H54 (cell line): ENCODE measurements at regions not wholly inside any gene's neighbourhood (a gene's known extent, or its start where the extent isn't known, plus 50 kb on each side); places are given as distances from the start of the nearest gene placed in this dataset.
A peak's percentile ranks its signal among the peaks of the same experiment; 100 is the strongest.
"Not testable (repeated sequence)": the region's sequence is repeated elsewhere in the genome, so short reads cannot be mapped to it uniquely, and the experiment has no call there.

ENCODE experiments used
- DNase-seq: peaks from one replicate; pipeline ENCODE4 v3.0.0; 2011; ENCODE audit warnings: low spot score, mixed read lengths; ENCODE audit not compliant: insufficient read length
- FAIRE-seq: peaks from 3 replicates; lab custom pipeline; 2011; peaks lifted over from hg19 to GRCh38; lab: Jason Lieb, UNC
- POLR2A ChIP-seq: IDR thresholded peaks from 2 replicates; pipeline ENCODE4 v1.6.1; 2011; ENCODE audit warnings: low read depth, mild to moderate bottlenecking, low read length

GRCh38 chr17:22301353-22301745, 609.0 kb downstream of the KCNJ18 start:
- DNase-seq = no peak
- no peak for FAIRE-seq
- TF ChIP-seq POLR2A = no peak

- TF ChIP-seq POLR2A = no peak
- DNase-seq (no peak), FAIRE-seq (no peak)
Measured at GRCh38 chr17:22303096-22303495, 610.8 kb downstream of the KCNJ18 start.

GRCh38 chr17:22303865-22304264, 611.5 kb downstream of the KCNJ18 start:
- no peak for DNase-seq
- TF ChIP-seq POLR2A = no peak
- FAIRE-seq = no peak

- TF ChIP-seq POLR2A = no peak
- no peak for FAIRE-seq
- DNase-seq = no peak
Measured at GRCh38 chr17:22304667-22305303, 612.5 kb downstream of the KCNJ18 start.

- DNase-seq = no peak
- no peak for FAIRE-seq
- TF ChIP-seq POLR2A = no peak
Measured at GRCh38 chr17:22305356-22306071, 613.2 kb downstream of the KCNJ18 start.

- FAIRE-seq, DNase-seq: not testable (repeated sequence)
Measured at GRCh38 chr17:22310292-22310691, 618.0 kb downstream of the KCNJ18 start.

- no peak for TF ChIP-seq POLR2A
- DNase-seq (peak; percentile 23), FAIRE-seq (no peak)
Measured at GRCh38 chr17:22310717-22311686, 618.7 kb downstream of the KCNJ18 start.

- not testable (repeated sequence) for FAIRE-seq, DNase-seq
Measured at GRCh38 chr17:22321001-22321400, 628.7 kb downstream of the KCNJ18 start.

DNA sequence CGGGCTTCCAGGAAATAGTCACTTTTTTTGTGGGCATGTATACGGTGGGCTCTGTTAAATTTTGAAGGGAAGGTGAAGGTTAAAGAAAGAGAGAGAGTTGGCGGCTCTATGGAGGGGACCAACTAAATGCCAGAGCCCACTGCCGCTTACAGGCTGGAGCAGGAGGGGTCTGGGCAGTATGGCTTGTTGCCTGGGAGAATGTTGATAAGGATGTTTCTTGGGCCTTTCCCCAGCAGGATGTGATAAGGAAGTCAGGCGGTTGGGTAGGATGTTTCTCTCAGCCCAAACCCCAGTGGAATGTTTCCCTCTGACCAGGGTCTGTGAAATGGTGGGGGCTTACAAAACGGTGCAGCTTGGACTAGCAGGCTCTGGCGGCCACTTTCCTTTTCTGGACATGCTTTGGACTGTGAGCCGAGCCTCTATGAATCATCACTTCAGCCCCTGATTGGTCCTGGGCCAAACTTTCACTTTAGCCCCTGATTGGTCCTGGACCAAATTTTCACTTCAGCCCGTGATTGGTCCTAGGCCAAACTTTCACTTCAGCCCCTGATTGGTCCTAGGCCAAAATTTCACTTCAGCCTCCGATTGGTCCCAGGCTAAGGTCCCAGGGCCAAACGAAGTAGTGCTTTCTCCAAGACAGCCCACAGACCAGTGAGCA, 630.7 kb downstream of the KCNJ18 start:
- not testable (repeated sequence) for FAIRE-seq, DNase-seq

- FAIRE-seq = no peak
- no peak for DNase-seq
- TF ChIP-seq POLR2A = no peak
Measured at GRCh38 chr17:22337467-22337866, 645.1 kb downstream of the KCNJ18 start.

GRCh38 chr17:22356603-22357002, 664.3 kb downstream of the KCNJ18 start:
- not testable (repeated sequence) for DNase-seq, FAIRE-seq

DNA sequence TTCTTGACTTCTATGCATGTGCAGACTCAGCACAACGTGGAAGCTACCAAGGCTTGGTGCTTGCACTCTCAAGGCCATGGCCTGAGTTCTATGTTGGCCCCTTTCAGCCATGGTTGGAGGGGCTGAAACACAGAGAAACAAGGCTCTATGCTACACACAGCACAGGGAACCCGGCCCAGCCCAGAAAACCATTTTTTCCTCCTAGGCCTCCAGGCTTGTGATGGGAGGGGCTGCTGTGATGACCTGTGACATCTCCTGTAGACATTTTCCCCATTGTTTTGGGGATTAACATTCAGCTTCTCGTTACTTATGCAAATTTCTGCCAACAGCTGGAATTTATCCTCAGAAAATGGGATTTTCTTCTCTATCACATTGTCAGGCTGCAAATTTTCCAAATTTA, 678.7 kb downstream of the KCNJ18 start:
- not testable (repeated sequence) for DNase-seq, FAIRE-seq

GRCh38 chr17:22373911-22374310, 681.6 kb downstream of the KCNJ18 start:
- FAIRE-seq = no peak
- no peak for TF ChIP-seq POLR2A
- DNase-seq = no peak

DNA sequence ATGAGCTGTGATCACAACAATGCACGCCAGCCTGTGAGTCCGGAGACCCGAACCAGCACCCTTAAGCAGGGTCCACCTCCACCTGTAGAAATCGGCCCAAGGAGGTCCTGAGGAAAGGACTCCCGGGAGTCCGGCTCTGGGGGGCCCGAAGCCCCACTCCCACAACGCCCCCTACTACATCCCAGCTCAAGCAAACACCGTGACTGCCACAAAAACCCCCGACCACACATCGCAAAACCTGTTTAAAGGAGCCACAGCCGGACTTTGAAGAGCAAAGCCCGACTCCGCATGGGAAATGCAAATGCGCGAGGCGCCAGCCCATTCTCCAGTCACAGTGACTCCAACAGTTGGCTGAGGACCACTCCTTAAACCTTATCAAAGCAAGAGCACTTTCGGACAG, 682.4 kb downstream of the KCNJ18 start:
- DNase-seq (no peak), FAIRE-seq (no peak)
- no peak for TF ChIP-seq POLR2A

- not testable (repeated sequence) for DNase-seq, FAIRE-seq
Measured at GRCh38 chr17:22376747-22377146, 684.4 kb downstream of the KCNJ18 start.

DNA sequence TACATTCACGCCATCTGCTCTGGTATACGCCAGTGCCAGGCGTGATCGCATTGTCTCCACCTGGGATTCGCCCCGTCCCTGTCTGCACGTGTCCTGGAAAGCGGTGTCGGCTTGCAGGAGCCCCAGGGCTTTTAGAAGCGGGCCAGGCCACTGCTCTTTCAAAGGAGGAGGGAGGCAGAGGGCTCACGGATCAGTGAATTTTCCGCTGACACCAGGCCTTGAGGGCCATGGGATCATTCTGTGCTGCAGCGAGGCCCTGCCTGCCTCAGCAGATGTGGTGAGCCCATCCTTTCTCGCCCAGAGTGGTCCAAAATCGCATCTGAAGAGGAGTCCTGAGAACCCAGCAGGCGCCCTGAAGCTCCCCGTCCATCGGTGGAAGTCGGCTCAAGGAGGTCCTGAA, 686.4 kb downstream of the KCNJ18 start:
- not testable (repeated sequence) for FAIRE-seq, DNase-seq

DNA sequence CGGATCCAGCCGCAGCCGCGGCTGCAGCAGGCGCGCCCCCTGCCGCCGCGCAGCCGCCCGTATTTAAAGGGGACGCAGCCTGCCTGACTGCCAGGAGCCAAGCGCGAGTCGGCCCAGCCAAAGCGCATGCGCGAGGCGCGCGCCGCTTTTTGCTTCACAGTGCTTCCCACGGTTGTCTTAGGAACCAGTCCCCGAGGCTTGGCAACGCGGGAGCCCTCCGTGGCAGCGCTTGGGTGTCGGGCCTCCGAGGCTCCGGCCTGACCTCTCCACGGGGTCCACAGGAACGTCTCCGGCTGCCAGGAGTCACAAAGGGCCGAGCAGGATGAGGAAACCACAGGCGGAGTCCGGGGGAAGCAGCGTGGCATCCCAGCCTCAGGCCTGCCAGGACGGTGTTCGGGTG, 689.3 kb downstream of the KCNJ18 start:
- DNase-seq, FAIRE-seq: not testable (repeated sequence)

GRCh38 chr17:22383772-22384460, 691.6 kb downstream of the KCNJ18 start:
- not testable (repeated sequence) for DNase-seq, FAIRE-seq
